ENCODE measurements at regions not wholly inside any gene's neighbourhood (a gene's known extent, or its start where the extent isn't known, plus 50 kb on each side); places are given as distances from the start of the nearest gene placed in this dataset.

DNA sequence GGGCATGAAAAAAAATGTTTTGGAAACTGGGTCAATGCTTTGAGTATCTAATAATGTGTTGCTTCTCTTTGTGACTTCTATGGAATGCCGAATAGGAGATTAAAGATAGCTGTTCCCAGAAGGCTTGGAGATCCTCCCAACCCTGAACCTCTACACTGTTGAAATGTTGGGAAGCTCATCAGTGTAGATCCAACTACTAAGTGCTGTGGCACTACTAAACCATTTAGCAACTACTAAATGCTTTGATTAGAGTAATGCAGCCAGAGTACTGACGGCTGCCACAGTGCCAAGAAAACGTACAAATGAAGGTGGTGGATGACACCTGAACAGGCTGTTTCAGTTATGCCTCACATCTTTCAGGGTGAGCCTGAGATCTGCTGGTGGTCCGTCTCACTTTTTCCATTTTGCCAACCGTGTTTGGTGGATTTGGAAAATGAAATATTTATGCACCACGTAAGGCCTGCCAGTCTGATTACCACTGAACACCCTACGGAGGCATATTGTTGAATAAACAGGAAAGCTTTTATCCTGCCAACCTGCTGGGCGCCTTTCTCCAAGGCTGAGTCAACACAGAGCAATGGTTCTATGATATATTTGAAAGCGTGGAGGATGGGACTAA, 938.0 kb upstream of the FLRT2 start:
- peaks cover 0 to 11% (median 5%) of the 10 kb centered on the region in 4 donors for H3K4me1 ChIP-seq
- no peak for TF ChIP-seq EP300 (IDR thresholded peaks at IDR 0.05)
- TF ChIP-seq POLR2AphosphoS5 (IDR thresholded peaks at IDR 0.05), result no peak
- no peak for TF ChIP-seq POLR2A (IDR thresholded peaks at IDR 0.05)
- no peak for TF ChIP-seq CTCF (IDR thresholded peaks at IDR 0.05)
- no peaks in the 10 kb centered on the region for H3K27me3 ChIP-seq
- intact Hi-C loops (cut with DNase I), result no loop called here
- H3K36me3 ChIP-seq, result no peaks in the 10 kb centered on the region
- H3K9me3 ChIP-seq, result no peaks in the 10 kb centered on the region
- no peak overlapping the region for H3K27ac ChIP-seq
- DNase-seq, result no peak
- no peak overlapping the region for H3K4me3 ChIP-seq
- 81 to 85% methylated on average over 9 of the region's 9 CpGs for WGBS, 2 donors

DNA sequence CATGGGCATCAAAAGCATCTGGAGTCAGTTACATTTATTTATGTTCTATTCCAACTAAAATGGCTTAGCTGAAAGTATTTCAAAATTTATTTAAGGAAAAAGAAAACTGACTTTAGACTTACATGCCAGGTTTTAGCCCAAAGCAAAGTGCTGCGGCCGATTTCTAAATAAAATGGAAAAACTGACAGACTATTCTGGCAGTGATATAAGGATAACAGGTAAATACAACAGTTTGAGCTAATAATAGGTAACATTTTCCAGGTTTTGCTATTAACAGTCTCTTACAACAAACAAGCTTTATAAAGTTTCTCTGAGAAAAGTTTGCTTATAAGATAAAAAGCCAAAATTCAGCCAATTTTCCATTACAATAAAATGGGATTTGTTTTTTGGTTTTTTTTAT, 937.2 kb upstream of the FLRT2 start:
- H3K27ac ChIP-seq, result no peak overlapping the region
- 90 to 91% methylated on average over 2 of the region's 2 CpGs for WGBS, 2 donors
- peaks cover 0 to 11% (median 5%) of the 10 kb centered on the region in 4 donors for H3K4me1 ChIP-seq
- DNase-seq, result no peak
- TF ChIP-seq CTCF (IDR thresholded peaks at IDR 0.05) (no peak), POLR2A (IDR thresholded peaks at IDR 0.05) (no peak), POLR2AphosphoS5 (IDR thresholded peaks at IDR 0.05) (no peak), EP300 (IDR thresholded peaks at IDR 0.05) (no peak)
- no peak overlapping the region for H3K4me3 ChIP-seq
- no peaks in the 10 kb centered on the region for H3K27me3 ChIP-seq
- intact Hi-C loops (cut with DNase I), result no loop called here
- H3K36me3 ChIP-seq, result no peaks in the 10 kb centered on the region
- no peaks in the 10 kb centered on the region for H3K9me3 ChIP-seq

DNA sequence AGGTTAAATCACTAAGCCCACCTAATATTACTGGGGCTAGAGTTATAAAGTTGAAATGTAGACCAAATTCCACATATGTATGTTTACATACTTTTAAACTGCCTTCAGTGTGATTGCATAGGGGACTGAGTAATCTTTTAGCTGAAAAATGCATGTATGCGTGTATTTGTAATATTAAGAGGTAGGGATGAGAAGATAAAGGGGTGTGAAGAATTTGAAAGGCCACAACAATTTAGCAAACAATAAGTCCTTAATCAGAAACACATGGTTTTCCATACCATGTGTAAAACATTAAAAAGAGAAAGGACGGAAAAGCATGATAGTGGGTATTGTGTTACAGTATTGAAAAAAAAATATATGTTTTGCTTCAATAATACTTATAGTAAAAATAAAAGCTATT, 919.9 kb upstream of the FLRT2 start:
- no peaks in the 10 kb centered on the region for H3K9me3 ChIP-seq
- H3K4me1 ChIP-seq, result no peaks in the 10 kb centered on the region
- H3K36me3 ChIP-seq, result no peaks in the 10 kb centered on the region
- H3K27ac ChIP-seq, result no peak overlapping the region
- 87 to 88% methylated on average over 2 of the region's 2 CpGs for WGBS, 2 donors
- no peak for DNase-seq
- H3K4me3 ChIP-seq, result no peak overlapping the region
- no peaks in the 10 kb centered on the region for H3K27me3 ChIP-seq
- intact Hi-C loops (cut with DNase I), result no loop called here
- TF ChIP-seq POLR2AphosphoS5 (IDR thresholded peaks at IDR 0.05) (no peak), POLR2A (IDR thresholded peaks at IDR 0.05) (no peak), EP300 (IDR thresholded peaks at IDR 0.05) (no peak), CTCF (IDR thresholded peaks at IDR 0.05) (no peak)

- Histone ChIP-seq H3K9me3 (peaks cover 0 to 4% (median 0%) of the 10 kb centered on the region in 4 donors), H3K27me3 (no peaks in the 10 kb centered on the region), H3K4me1 (no peaks in the 10 kb centered on the region), H3K27ac (no peak overlapping the region), H3K4me3 (no peak overlapping the region), H3K36me3 (no peaks in the 10 kb centered on the region)
- 53 to 64% methylated on average over 3 of the region's 3 CpGs for WGBS, 2 donors
- intact Hi-C loops (cut with DNase I), result no loop called here
- TF ChIP-seq POLR2AphosphoS5 (IDR thresholded peaks at IDR 0.05), result no peak
- TF ChIP-seq EP300 (IDR thresholded peaks at IDR 0.05), result no peak
- TF ChIP-seq POLR2A (IDR thresholded peaks at IDR 0.05), result no peak
- TF ChIP-seq CTCF (IDR thresholded peaks at IDR 0.05), result no peak
- no peak for DNase-seq
Measured at GRCh38 chr14:84622357-84622756, 907.6 kb upstream of the FLRT2 start.

DNA sequence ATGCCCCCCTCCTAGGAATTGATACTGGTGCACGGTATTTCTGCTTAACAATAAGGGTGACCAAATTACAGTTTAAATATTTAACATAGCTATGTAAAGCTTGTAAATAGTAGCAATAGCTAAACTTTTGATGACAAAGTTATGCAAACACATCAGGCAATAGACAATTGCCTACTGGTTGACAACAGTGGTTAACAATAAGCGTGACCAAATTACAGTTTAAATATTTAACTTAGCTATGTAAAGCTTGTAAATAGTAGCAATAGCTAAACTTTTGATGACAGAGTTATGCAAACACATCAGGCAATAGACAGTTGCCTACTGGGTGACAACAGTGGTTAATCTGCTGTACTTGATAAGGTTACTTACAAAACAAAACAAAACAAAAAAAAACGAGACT, 886.5 kb upstream of the FLRT2 start:
- 10 to 57% methylated on average over 3 of the region's 3 CpGs for WGBS, 2 donors
- Histone ChIP-seq H3K27ac (no peak overlapping the region), H3K4me1 (peaks cover 0 to 3% (median 0%) of the 10 kb centered on the region in 4 donors), H3K27me3 (no peaks in the 10 kb centered on the region), H3K36me3 (no peaks in the 10 kb centered on the region), H3K9me3 (peaks cover 0 to 4% (median 0%) of the 10 kb centered on the region in 4 donors), H3K4me3 (no peak overlapping the region)
- intact Hi-C loops (cut with DNase I), result no loop called here
- DNase-seq, result no peak
- TF ChIP-seq POLR2AphosphoS5 (IDR thresholded peaks at IDR 0.05) (no peak), EP300 (IDR thresholded peaks at IDR 0.05) (no peak), CTCF (IDR thresholded peaks at IDR 0.05) (no peak), POLR2A (IDR thresholded peaks at IDR 0.05) (no peak)

All from sigmoid colon (tissue), 6 donors.